Endothelial cell of umbilical vein (primary cell): ENCODE measurements at regions not wholly inside any gene's neighbourhood (a gene's known extent, or its start where the extent isn't known, plus 50 kb on each side); places are given as distances from the start of the nearest gene placed in this dataset.
"Not testable (repeated sequence)": the region's sequence is repeated elsewhere in the genome, so short reads cannot be mapped to it uniquely, and the experiment has no call there.

ENCODE experiments used
- BruUV-seq: library from RNA; stranded (reverse); fragments of 400-500 nt; replicated peaks from 2 replicates; lab custom pipeline; 2021; lab: Mats Ljungman, UMichigan
- CTCF ChIA-PET: fragments of 300-600, 350-600 bp; sonication (Branson Sonifier 250); formaldehyde crosslinking; loops from one replicate; lab custom pipeline; 2021; ENCODE audit warnings: antibody characterized with exemption, inconsistent platforms; lab: Charles Lee
- POLR2A ChIA-PET: fragments of 300-600, 350-600 bp; sonication (Branson Sonifier 250); formaldehyde crosslinking; loops from one replicate; lab custom pipeline; 2021; ENCODE audit warnings: antibody characterized with exemption, inconsistent platforms; lab: Charles Lee
- DNase-seq: peaks from one replicate; pipeline ENCODE4 v3.0.0-alpha.2; 2011; ENCODE audit warnings: low read depth, low spot score
- FAIRE-seq: peaks from 2 replicates; lab custom pipeline; 2011; peaks lifted over from hg19 to GRCh38; lab: Jason Lieb, UNC
- H2AFZ ChIP-seq: 2 replicates; pipeline ENCODE4 v1.6.0; 2012; ENCODE audit warnings: low read depth, low read length, control low read depth, inconsistent platforms
- H3K27ac ChIP-seq: 2 replicates; pipeline ENCODE4 v1.5.1; 2011; ENCODE audit warnings: low read depth, mild to moderate bottlenecking, control low read depth, low read length, moderate library complexity; ENCODE audit not compliant: insufficient read depth
- H3K27me3 ChIP-seq, 2 experiments: 2 replicates each; pipeline versions ENCODE4 v1.6.0 to v1.6.1; 2011; ENCODE audit warnings: low read length in 2 of 2, mixed read lengths in 1 of 2; ENCODE audit not compliant: control insufficient read depth in 2 of 2, insufficient read depth in 2 of 2
- H3K36me3 ChIP-seq, 2 experiments: 2 replicates in 1 of 2; 3 replicates in 1 of 2; pipeline ENCODE4 v1.5.1; 2011; ENCODE audit warnings: low read length in 2 of 2, mild to moderate bottlenecking in 1 of 2, moderate library complexity in 1 of 2; ENCODE audit not compliant: control insufficient read depth in 2 of 2, insufficient read depth in 2 of 2; ENCODE audit errors: extremely low read depth in 1 of 2
- H3K4me1 ChIP-seq: 3 replicates; pipeline ENCODE4 v1.5.1; 2011; ENCODE audit warnings: mild to moderate bottlenecking, low read length; ENCODE audit not compliant: control insufficient read depth, insufficient read depth; ENCODE audit errors: extremely low read depth
- H3K4me2 ChIP-seq: 2 replicates; pipeline ENCODE4 v1.6.1; 2011; ENCODE audit warnings: low read length, control low read depth, mixed read lengths; ENCODE audit not compliant: insufficient read depth
- H3K4me3 ChIP-seq, 3 experiments: fragments of 200-600 bp in 1 of 3; sonication (generic), shearing (Covaris generic) in 1 of 3; replicated peaks in 1 of 3; 2 replicates each; pipeline ENCODE4 v1.5.1; 2011 to 2016; ENCODE audit warnings: control low read depth in 3 of 3, low read length in 3 of 3, mild to moderate bottlenecking in 2 of 3, inconsistent platforms in 1 of 3, low read depth in 1 of 3, moderate library complexity in 1 of 3; ENCODE audit not compliant: insufficient read depth in 1 of 3
- H3K79me2 ChIP-seq: 2 replicates; pipeline ENCODE4 v1.6.0; 2012; ENCODE audit warnings: low read length, inconsistent platforms; ENCODE audit not compliant: control insufficient read depth, insufficient read depth
- H3K9ac ChIP-seq: replicated peaks from 2 replicates; pipeline ENCODE3; 2011; ENCODE audit warnings: low read length, control low read depth; ENCODE audit not compliant: insufficient read depth; ENCODE audit errors: extremely low read depth
- H3K9me1 ChIP-seq: replicated peaks from 3 replicates; pipeline ENCODE4 v1.6.0; 2011; ENCODE audit warnings: mild to moderate bottlenecking, low read length; ENCODE audit not compliant: control insufficient read depth, insufficient read depth; ENCODE audit errors: extremely low read depth
- H3K9me3 ChIP-seq: replicated peaks from 2 replicates; pipeline ENCODE4 v1.5.1; 2012; ENCODE audit warnings: low read length, inconsistent platforms; ENCODE audit not compliant: control insufficient read depth, insufficient read depth
- H4K20me1 ChIP-seq: replicated peaks from 2 replicates; pipeline ENCODE3; 2011; ENCODE audit warnings: mild to moderate bottlenecking, low read length; ENCODE audit not compliant: control insufficient read depth, insufficient read depth; ENCODE audit errors: extremely low read depth
- EZH2 ChIP-seq: IDR thresholded peaks from 2 replicates; pipeline ENCODE4 v1.6.1; 2012; ENCODE audit warnings: borderline replicate concordance, low read depth, mild to moderate bottlenecking, moderate library complexity, low read length, inconsistent platforms; ENCODE audit not compliant: severe bottlenecking
- FOS ChIP-seq: IDR thresholded peaks from 2 replicates; pipeline ENCODE4 v1.6.1; 2011; ENCODE audit warnings: mild to moderate bottlenecking, low read length, moderate library complexity, borderline replicate concordance; ENCODE audit not compliant: insufficient read depth
- GATA2 ChIP-seq: IDR thresholded peaks from 2 replicates; pipeline ENCODE4 v1.7.0; 2011; ENCODE audit warnings: low read depth, mild to moderate bottlenecking, moderate library complexity, mixed read lengths, low read length; ENCODE audit not compliant: insufficient read length, insufficient read depth
- JUN ChIP-seq: IDR thresholded peaks from 2 replicates; pipeline ENCODE4 v1.6.1; 2011; ENCODE audit warnings: borderline replicate concordance, low read depth; ENCODE audit not compliant: insufficient read length, insufficient read depth
- MYC ChIP-seq: IDR thresholded peaks from one replicate; pipeline ENCODE4 v1.6.1; 2011; ENCODE audit warnings: mild to moderate bottlenecking, low read depth, low read length
- POLR2AphosphoS5 ChIP-seq: IDR thresholded peaks from 2 replicates; pipeline ENCODE4 v1.6.1; 2012; ENCODE audit warnings: low read depth, mild to moderate bottlenecking, control low read depth, low read length, moderate library complexity; ENCODE audit not compliant: insufficient read depth
- dilution Hi-C: fragments of 300-500 bp; cut with MboI; formaldehyde crosslinking; loops from one replicate; pipeline ENCODE4 v1.15.0; 2019; ENCODE audit warnings: low sequenced_read_pairs; ENCODE audit not compliant: extremely low pct_ligation_motif_present
- intact Hi-C: fragments of 100-400 bp; cut with micrococcal nuclease; formaldehyde crosslinking; loops from one replicate; pipeline ENCODE4 v1.10.0; 2022
- TF ChIP-seq, protein P1 (sequence below), 2 donors: IDR thresholded peaks; 1 replicate in 1 of 2; 2 replicates in 1 of 2; pipeline ENCODE4 v1.5.1; 2011; ENCODE audit warnings: low read length in 2 of 2, mild to moderate bottlenecking in 2 of 2, moderate library complexity in 2 of 2, control low read depth in 1 of 2, inconsistent platforms in 1 of 2, low read depth in 1 of 2; ENCODE audit not compliant: insufficient read depth in 1 of 2; ENCODE audit errors: extremely low read depth in 1 of 2
- TF ChIP-seq, protein P2 (sequence below): IDR thresholded peaks from 2 replicates; pipeline ENCODE4 v1.6.1; 2011; ENCODE audit not compliant: insufficient read depth, insufficient read length

DNA sequence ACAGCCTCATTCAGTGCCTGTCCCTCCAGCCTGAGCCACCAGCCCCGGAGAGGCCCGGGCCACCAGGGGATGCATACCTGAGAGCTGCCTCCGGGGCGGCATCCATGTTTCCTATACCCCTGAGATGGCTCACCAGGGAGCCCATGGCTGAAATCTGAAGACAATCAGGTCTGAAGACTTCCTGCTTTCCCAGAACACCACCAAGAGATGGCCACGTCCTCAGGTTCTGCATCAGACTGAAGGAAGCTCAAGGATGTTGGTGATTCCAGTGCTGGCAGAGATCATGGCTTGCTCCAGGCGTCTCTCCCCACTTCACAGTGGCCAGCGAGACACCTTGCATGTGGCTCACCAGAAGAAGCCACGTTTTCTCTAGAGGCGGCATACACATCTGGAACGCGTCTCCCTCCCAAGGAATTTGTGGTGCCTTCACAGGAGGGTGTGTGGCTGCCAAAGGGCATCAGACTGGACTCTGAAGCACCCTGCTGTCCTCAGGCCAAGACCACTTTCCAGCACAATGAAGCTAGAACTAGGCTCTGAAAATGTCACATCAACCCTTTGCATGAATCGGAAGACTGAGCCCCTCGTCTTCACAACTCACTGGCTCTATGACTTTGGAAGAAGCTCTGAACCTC lies 170.7 kb upstream of the IRF2BP2 start:
- intact Hi-C loops (no loop called here), dilution Hi-C loops (no loop called here)
- Histone ChIP-seq H3K4me2 (no peak overlapping the region), H3K27ac (no peak overlapping the region), H3K4me1 (no peaks in the 10 kb centered on the region), H4K20me1 (no peaks in the 10 kb centered on the region), H3K9me3 (no peaks in the 10 kb centered on the region), H3K27me3 (peaks cover 2 to 19% of the 10 kb centered on the region in 2 experiments), H3K4me3 (no peak overlapping the region), H3K36me3 (no peaks in the 10 kb centered on the region), H2AFZ (no peak overlapping the region), H3K9ac (no peak overlapping the region), H3K9me1 (no peaks in the 10 kb centered on the region), H3K79me2 (no peaks in the 10 kb centered on the region)
- ChIA-PET POLR2A (no interaction called here), CTCF (interaction anchor here (0.8 kb wide), 1 partner anchor 8 kb away, joined by 5 read pairs; no protein-coding TSS in a partner anchor)
- BruUV-seq, result no TSS peak
- DNase-seq (peak; percentile 34), FAIRE-seq (no peak)
- TF ChIP-seq EZH2 (peak; percentile 44), POLR2AphosphoS5 (no peak)

DNA sequence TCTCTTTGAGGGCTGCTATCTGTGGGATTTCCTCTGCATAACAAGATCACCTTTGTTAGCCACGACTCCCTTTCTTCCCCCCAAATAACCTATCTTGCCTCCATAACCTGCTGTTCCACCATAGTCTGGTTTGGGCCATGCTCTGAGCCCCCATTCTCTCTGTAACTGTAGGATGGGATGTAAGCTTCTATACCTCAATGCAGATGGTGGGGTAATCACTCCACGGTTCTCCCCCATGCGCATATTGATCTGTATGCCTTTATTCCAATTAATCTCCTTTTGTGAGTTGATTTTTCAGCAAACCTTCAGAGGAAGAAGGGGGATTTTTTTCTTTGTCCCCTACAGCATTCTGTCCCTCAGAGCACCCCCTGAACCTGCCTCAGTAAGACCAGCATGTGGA lies 170.1 kb upstream of the IRF2BP2 start:
- POLR2A ChIA-PET, result no interaction called here
- no peak for FAIRE-seq
- Histone ChIP-seq H3K27me3 (peaks cover 2 to 19% of the 10 kb centered on the region in 2 experiments), H2AFZ (no peak overlapping the region), H3K36me3 (no peaks in the 10 kb centered on the region), H3K9ac (no peak overlapping the region), H4K20me1 (no peaks in the 10 kb centered on the region), H3K79me2 (no peaks in the 10 kb centered on the region), H3K27ac (no peak overlapping the region), H3K9me3 (no peaks in the 10 kb centered on the region), H3K9me1 (no peaks in the 10 kb centered on the region), H3K4me1 (no peaks in the 10 kb centered on the region), H3K4me2 (no peak overlapping the region), H3K4me3 (no peak overlapping the region)
- TF ChIP-seq FOS, result no peak
- TF ChIP-seq POLR2AphosphoS5, result no peak
- no peak for TF ChIP-seq MYC
- no peak for TF ChIP-seq GATA2
- no peak for TF ChIP-seq JUN
- TF ChIP-seq, protein P1, sequence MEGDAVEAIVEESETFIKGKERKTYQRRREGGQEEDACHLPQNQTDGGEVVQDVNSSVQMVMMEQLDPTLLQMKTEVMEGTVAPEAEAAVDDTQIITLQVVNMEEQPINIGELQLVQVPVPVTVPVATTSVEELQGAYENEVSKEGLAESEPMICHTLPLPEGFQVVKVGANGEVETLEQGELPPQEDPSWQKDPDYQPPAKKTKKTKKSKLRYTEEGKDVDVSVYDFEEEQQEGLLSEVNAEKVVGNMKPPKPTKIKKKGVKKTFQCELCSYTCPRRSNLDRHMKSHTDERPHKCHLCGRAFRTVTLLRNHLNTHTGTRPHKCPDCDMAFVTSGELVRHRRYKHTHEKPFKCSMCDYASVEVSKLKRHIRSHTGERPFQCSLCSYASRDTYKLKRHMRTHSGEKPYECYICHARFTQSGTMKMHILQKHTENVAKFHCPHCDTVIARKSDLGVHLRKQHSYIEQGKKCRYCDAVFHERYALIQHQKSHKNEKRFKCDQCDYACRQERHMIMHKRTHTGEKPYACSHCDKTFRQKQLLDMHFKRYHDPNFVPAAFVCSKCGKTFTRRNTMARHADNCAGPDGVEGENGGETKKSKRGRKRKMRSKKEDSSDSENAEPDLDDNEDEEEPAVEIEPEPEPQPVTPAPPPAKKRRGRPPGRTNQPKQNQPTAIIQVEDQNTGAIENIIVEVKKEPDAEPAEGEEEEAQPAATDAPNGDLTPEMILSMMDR (IDR thresholded peaks at IDR 0.05; ENCODE audit: extremely low read depth in 1 of 2, insufficient read depth in 1 of 2, low read depth in 1 of 2, low read length in 2 of 2), result no peak
- TF ChIP-seq, protein P2, sequence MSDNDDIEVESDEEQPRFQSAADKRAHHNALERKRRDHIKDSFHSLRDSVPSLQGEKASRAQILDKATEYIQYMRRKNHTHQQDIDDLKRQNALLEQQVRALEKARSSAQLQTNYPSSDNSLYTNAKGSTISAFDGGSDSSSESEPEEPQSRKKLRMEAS, result no peak
- dilution Hi-C loops (no loop called here), intact Hi-C loops (no loop called here)
- no TSS peak for BruUV-seq
- peak; percentile 21 for DNase-seq
- CTCF ChIA-PET, result no interaction called here

DNA sequence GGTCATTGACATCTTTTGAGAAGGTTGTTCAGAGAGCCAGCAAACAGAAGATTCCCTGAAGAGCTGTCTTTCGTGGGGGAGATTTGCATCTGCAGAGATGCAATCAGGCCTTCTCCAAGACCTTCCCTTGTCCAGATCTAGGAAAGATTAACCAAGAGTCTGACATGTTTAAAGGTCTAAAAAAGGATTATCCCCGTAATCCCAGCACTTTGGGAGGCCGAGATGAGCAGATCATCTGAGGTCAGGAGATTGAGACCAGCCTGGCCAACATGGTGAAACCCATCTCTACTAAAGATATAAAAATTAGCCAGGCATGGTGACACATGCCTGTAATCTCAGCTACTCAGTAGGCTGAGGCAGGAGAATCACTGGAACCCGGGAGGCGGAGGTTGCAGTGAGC lies 169.6 kb upstream of the IRF2BP2 start:
- BruUV-seq, H4K20me1 ChIP-seq, H3K9ac ChIP-seq, CTCF ChIA-PET, H3K4me2 ChIP-seq, H3K9me3 ChIP-seq, FAIRE-seq, POLR2A ChIA-PET, intact Hi-C loops, H3K4me3 ChIP-seq, dilution Hi-C loops, H3K4me1 ChIP-seq, H3K27ac ChIP-seq, H2AFZ ChIP-seq, H3K36me3 ChIP-seq, H3K9me1 ChIP-seq, H3K79me2 ChIP-seq, DNase-seq: not testable (repeated sequence)
- peaks cover 2 to 19% of the 10 kb centered on the region in 2 experiments for H3K27me3 ChIP-seq
